A549 (cell line): ENCODE measurements at regions not wholly inside any gene's neighbourhood (a gene's known extent, or its start where the extent isn't known, plus 50 kb on each side); places are given as distances from the start of the nearest gene placed in this dataset.

ENCODE experiments used
- ATAC-seq, 2 experiments: fragments of 200-7000 bp in 1 of 2; fragments of >200 bp in 1 of 2; cut with Nextera tagmentation in 1 of 2; cut with Tn5 transposase in 1 of 2; 3 replicates each; pipeline versions ENCODE4 v1.8.0 to v1.9.1; 2018 to 2020; ENCODE audit warnings: mild to moderate bottlenecking in 1 of 2, moderate library complexity in 1 of 2
- CTCF ChIA-PET: fragments of 300-600 bp; sonication (Branson Sonifier 250); formaldehyde crosslinking; extraction: SDS; loops from one replicate; lab custom pipeline; 2021; ENCODE audit warnings: antibody characterized with exemption, inconsistent platforms; lab: Yijun Ruan, JAX
- POLR2A ChIA-PET: fragments of 350-600 bp; formaldehyde crosslinking; extraction: SDS; loops from one replicate; lab custom pipeline; 2021; ENCODE audit warnings: antibody characterized with exemption, inconsistent platforms; lab: Yijun Ruan, JAX
- DNase-seq, 2 experiments: peaks; one replicate each; pipeline versions ENCODE4 v3.0.0 to v3.0.0-alpha.2; 2011 to 2016; ENCODE audit warnings: low read depth in 1 of 2, low spot score in 1 of 2
- FAIRE-seq: peaks from 2 replicates; lab custom pipeline; 2011; peaks lifted over from hg19 to GRCh38; lab: Jason Lieb, UNC
- H3K27ac ChIP-seq, 2 experiments: fragments of >200 bp; sonication (Bioruptor Twin); formaldehyde crosslinking; 3 replicates each; pipeline ENCODE4 v1.5.1; 2016 to 2017
- H3K4me1 ChIP-seq: fragments of >200 bp; sonication (Bioruptor Twin); formaldehyde crosslinking; 3 replicates; pipeline ENCODE4 v1.6.1; 2016
- H3K4me2 ChIP-seq: fragments of >200 bp; sonication (Bioruptor Twin); formaldehyde crosslinking; 3 replicates; pipeline ENCODE4 v1.6.1; 2016
- H3K4me3 ChIP-seq: fragments of >200 bp; sonication (Bioruptor Twin); formaldehyde crosslinking; 3 replicates; pipeline ENCODE4 v1.5.1; 2016
- H3K9me3 ChIP-seq: fragments of >200 bp; sonication (Bioruptor Twin); formaldehyde crosslinking; 3 replicates; pipeline ENCODE4 v1.6.1; 2016
- CBX2 ChIP-seq: fragments of 200-600 bp; sonication (generic); IDR thresholded peaks from 2 replicates; pipeline ENCODE4 v1.6.1; 2016; ENCODE audit warnings: low read depth, mild to moderate bottlenecking, borderline replicate concordance
- E2F6 ChIP-seq: IDR thresholded peaks from 2 replicates; pipeline ENCODE4 v1.6.1; 2012; ENCODE audit warnings: low read depth, borderline replicate concordance
- EP300 ChIP-seq, 2 experiments: fragments of >200 bp; sonication (Bioruptor Twin); formaldehyde crosslinking; IDR thresholded peaks; 2 replicates in 1 of 2; 3 replicates in 1 of 2; pipeline ENCODE4 v1.6.1; 2016 to 2017
- HDAC2 ChIP-seq: fragments of 200-600 bp; sonication (generic); IDR thresholded peaks from 2 replicates; pipeline ENCODE4 v1.6.1; 2016
- JUN ChIP-seq, 2 experiments: fragments of >200 bp; sonication (Bioruptor Twin); formaldehyde crosslinking; IDR thresholded peaks; 2 replicates in 1 of 2; 3 replicates in 1 of 2; pipeline ENCODE4 v1.6.1; 2016 to 2017
- KDM1A ChIP-seq: fragments of 200-600 bp; sonication (generic); IDR thresholded peaks from 2 replicates; pipeline ENCODE4 v1.6.1; 2016; ENCODE audit warnings: low read depth, mild to moderate bottlenecking
- KDM5A ChIP-seq: fragments of 200-600 bp; sonication (generic); IDR thresholded peaks from 2 replicates; pipeline ENCODE4 v1.6.1; 2016; ENCODE audit warnings: antibody characterized with exemption, mild to moderate bottlenecking
- MAFK ChIP-seq: fragments of 450-650 bp; IDR thresholded peaks from 2 replicates; pipeline ENCODE4 v1.6.1; 2014; ENCODE audit not compliant: partially characterized antibody
- MYC ChIP-seq: IDR thresholded peaks from 2 replicates; pipeline ENCODE4 v1.6.1; 2012; ENCODE audit warnings: mild to moderate bottlenecking, inconsistent platforms, low read length, improper control_type of control experiment, borderline replicate concordance
- PHF8 ChIP-seq: fragments of 200-600 bp; sonication (generic); IDR thresholded peaks from 2 replicates; pipeline ENCODE4 v1.6.1; 2016; ENCODE audit warnings: low read depth, mild to moderate bottlenecking, antibody characterized with exemption, moderate library complexity, borderline replicate concordance
- POLR2A ChIP-seq: IDR thresholded peaks from 2 replicates; pipeline ENCODE4 v1.6.1; 2012; ENCODE audit warnings: mild to moderate bottlenecking, low read length
- POLR2AphosphoS2 ChIP-seq: conservative IDR thresholded peaks from 2 replicates; pipeline ENCODE4 v1.6.1; 2012; ENCODE audit warnings: low read length, improper control_type of control experiment, inconsistent platforms
- RAD21 ChIP-seq, 2 experiments: fragments of >200 bp in 1 of 2; sonication (Bioruptor Twin) in 1 of 2; formaldehyde crosslinking in 1 of 2; IDR thresholded peaks in 1 of 2; conservative IDR thresholded peaks in 1 of 2; 2 replicates in 1 of 2; 3 replicates in 1 of 2; pipeline ENCODE4 v1.6.1; 2012 to 2018; ENCODE audit warnings: inconsistent platforms in 1 of 2
- RARB ChIP-seq: fragments of 250-450 bp; sonication (Bioruptor Pico); IDR thresholded peaks from 2 replicates; pipeline ENCODE4 v1.8.0; 2021; ENCODE audit warnings: mild to moderate bottlenecking, moderate library complexity
- RCOR1 ChIP-seq: fragments of 150-350 bp; IDR thresholded peaks from 2 replicates; pipeline ENCODE4 v1.6.1; 2014; ENCODE audit warnings: antibody characterized with exemption, low read length, low read depth
- RFX5 ChIP-seq: fragments of 450-650 bp; IDR thresholded peaks from 2 replicates; pipeline ENCODE4 v1.7.1; 2014; ENCODE audit warnings: antibody characterized with exemption, mild to moderate bottlenecking, moderate library complexity
- RNF2 ChIP-seq: fragments of 200-600 bp; sonication (generic); IDR thresholded peaks from 2 replicates; pipeline ENCODE4 v1.6.1; 2016; ENCODE audit warnings: low read depth, mild to moderate bottlenecking, antibody characterized with exemption, moderate library complexity, borderline replicate concordance
- SREBF2 ChIP-seq: fragments of 450-650 bp; IDR thresholded peaks from 2 replicates; pipeline ENCODE4 v1.6.1; 2014; ENCODE audit warnings: mild to moderate bottlenecking, moderate library complexity
- TP53 ChIP-seq: fragments of 250-450 bp; sonication (Bioruptor Pico); IDR thresholded peaks from 2 replicates; pipeline ENCODE4 v1.5.0; 2021; ENCODE audit warnings: mild to moderate bottlenecking, moderate library complexity
- ZFP36 ChIP-seq: fragments of 450-650 bp; IDR thresholded peaks from 2 replicates; pipeline ENCODE4 v1.6.1; 2014; ENCODE audit warnings: borderline replicate concordance; ENCODE audit not compliant: partially characterized antibody
- WGBS: methylation state at CpG from one replicate; pipeline ENCODE4 v1.1.6; 2017; ENCODE audit errors: missing lambda C conversion rate; 5-methylcytosine and 5-hydroxymethylcytosine counted together
- TF ChIP-seq, protein P1 (sequence below): fragments of 200-600 bp; sonication (generic); IDR thresholded peaks from 2 replicates; pipeline ENCODE4 v1.6.1; 2016; ENCODE audit warnings: antibody characterized with exemption, mild to moderate bottlenecking, moderate library complexity

DNA sequence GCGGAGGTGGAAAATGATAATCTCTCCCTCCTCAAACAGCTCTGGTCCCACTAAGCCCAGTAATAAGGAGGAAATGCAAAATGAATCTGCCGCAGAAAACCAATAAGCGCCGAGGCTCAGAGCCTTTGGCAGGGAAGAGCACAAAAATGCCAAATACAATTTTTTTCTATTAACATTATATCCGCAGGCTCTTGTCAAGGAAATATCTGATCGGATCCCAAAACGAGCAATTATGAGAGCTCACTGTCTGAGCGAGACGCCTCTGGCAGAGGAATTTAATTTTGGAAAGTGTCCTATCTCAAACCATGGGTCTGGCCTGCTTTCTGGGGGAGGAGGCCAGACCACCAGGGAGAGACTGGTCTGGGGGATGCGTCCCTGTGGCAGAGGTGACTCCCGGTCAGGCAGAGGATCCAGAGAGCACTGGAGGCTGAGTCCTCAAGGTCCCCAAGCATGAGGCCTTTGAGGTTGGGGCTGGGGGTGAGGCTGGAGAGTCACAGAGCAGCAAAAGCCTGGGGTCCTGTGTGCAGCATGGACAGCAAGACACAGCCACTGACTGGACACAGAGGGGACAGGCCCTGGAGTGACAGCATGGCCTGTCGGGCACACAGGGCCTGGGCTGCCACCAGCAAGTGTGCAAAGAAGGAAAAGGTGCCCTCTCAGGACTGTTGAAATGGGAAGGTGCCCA lies 342.8 kb upstream of the SFSWAP start:
- 82% methylated on average over 9 of the region's 12 CpGs for WGBS
- TF ChIP-seq PHF8 (no peak), JUN (IDR thresholded peaks at IDR 0.05) (no peak), RAD21 (conservative IDR thresholded peaks at IDR 0.05 in 1 of 2, IDR thresholded peaks at IDR 0.05 in 1 of 2) (no peak), RARB (CRISPR knock-in tag) (no peak), POLR2A (no peak), RFX5 (no peak), MAFK (no peak), SREBF2 (no peak), ZFP36 (no peak), POLR2AphosphoS2 (no peak), CBX2 (no peak), TP53 (CRISPR knock-in tag) (no peak), EP300 (IDR thresholded peaks at IDR 0.05) (no peak), KDM5A (no peak), RCOR1 (no peak), E2F6 (no peak)
- TF ChIP-seq, protein P1, sequence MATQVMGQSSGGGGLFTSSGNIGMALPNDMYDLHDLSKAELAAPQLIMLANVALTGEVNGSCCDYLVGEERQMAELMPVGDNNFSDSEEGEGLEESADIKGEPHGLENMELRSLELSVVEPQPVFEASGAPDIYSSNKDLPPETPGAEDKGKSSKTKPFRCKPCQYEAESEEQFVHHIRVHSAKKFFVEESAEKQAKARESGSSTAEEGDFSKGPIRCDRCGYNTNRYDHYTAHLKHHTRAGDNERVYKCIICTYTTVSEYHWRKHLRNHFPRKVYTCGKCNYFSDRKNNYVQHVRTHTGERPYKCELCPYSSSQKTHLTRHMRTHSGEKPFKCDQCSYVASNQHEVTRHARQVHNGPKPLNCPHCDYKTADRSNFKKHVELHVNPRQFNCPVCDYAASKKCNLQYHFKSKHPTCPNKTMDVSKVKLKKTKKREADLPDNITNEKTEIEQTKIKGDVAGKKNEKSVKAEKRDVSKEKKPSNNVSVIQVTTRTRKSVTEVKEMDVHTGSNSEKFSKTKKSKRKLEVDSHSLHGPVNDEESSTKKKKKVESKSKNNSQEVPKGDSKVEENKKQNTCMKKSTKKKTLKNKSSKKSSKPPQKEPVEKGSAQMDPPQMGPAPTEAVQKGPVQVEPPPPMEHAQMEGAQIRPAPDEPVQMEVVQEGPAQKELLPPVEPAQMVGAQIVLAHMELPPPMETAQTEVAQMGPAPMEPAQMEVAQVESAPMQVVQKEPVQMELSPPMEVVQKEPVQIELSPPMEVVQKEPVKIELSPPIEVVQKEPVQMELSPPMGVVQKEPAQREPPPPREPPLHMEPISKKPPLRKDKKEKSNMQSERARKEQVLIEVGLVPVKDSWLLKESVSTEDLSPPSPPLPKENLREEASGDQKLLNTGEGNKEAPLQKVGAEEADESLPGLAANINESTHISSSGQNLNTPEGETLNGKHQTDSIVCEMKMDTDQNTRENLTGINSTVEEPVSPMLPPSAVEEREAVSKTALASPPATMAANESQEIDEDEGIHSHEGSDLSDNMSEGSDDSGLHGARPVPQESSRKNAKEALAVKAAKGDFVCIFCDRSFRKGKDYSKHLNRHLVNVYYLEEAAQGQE, result no peak
- Histone ChIP-seq H3K9me3 (no peaks in the 10 kb centered on the region), H3K4me2 (no peak overlapping the region), H3K4me3 (no peak overlapping the region), H3K4me1 (no peaks in the 10 kb centered on the region), H3K27ac (no peak overlapping the region)
- no peak for FAIRE-seq
- ATAC-seq, result no peak
- DNase-seq, result no peak
- POLR2A ChIA-PET, result no interaction called here
- CTCF ChIA-PET, result interaction anchor here (1.1 kb wide), 1 partner anchor 17 kb away, joined by 3 read pairs; no protein-coding TSS in a partner anchor

DNA sequence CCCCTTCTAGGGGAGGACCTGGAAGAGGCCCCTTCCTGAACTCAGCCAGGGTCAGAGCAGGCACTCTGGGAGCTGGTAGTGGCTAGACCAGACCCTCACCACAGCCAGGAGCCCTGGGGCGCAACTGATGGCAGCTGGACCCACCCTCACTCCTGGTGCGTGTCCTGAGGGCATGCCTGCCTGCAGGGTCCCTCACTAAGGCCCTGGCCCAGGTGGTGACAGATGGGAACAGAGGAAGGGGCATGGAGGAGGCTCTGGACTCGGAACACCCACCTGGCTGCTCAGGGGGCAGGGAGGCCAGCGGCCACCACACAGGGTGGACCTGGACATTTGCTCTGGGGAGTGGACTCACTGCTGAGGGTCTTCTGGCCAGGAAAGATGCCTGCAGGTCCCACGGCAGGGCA lies 342.2 kb upstream of the SFSWAP start:
- H3K4me2 ChIP-seq, result no peak overlapping the region
- ATAC-seq (no peak), DNase-seq (no peak), FAIRE-seq (no peak)
- no peak overlapping the region for H3K4me3 ChIP-seq
- no peak overlapping the region for H3K27ac ChIP-seq
- CTCF ChIA-PET, result interaction anchor here (1.1 kb wide), 1 partner anchor 17 kb away, joined by 3 read pairs; no protein-coding TSS in a partner anchor
- POLR2A ChIA-PET, result no interaction called here
- no peaks in the 10 kb centered on the region for H3K4me1 ChIP-seq
- WGBS, result 69% methylated on average over 4 of the region's 5 CpGs
- TF ChIP-seq RAD21 (conservative IDR thresholded peaks at IDR 0.05 in 1 of 2, IDR thresholded peaks at IDR 0.05 in 1 of 2) (no peak), RNF2 (no peak), KDM1A (no peak), HDAC2 (no peak), JUN (IDR thresholded peaks at IDR 0.05) (no peak), MYC (no peak)
- no peaks in the 10 kb centered on the region for H3K9me3 ChIP-seq
